GM19324 (cell line): ENCODE measurements at regions not wholly inside any gene's neighbourhood (a gene's known extent, or its start where the extent isn't known, plus 50 kb on each side); places are given as distances from the start of the nearest gene placed in this dataset.
A peak's percentile ranks its signal among the peaks of the same experiment; 100 is the strongest.
"Not testable (repeated sequence)": the region's sequence is repeated elsewhere in the genome, so short reads cannot be mapped to it uniquely, and the experiment has no call there.

Experiments
- ATAC-seq: cut with Tn5 transposase; IDR thresholded peaks from one replicate; pipeline ENCODE4 v1.9.1; 2021; ENCODE audit warnings: mild to moderate bottlenecking, moderate library complexity; ENCODE audit not compliant: unreplicated experiment, low FRiP score

- no peak for ATAC-seq
These were observed 53.4 kb downstream of the RGS2 start for GRCh38 chr1:192862271-192862670.

GRCh38 chr1:192866241-192866868 lies 57.5 kb downstream of the RGS2 start:
- ATAC-seq: no peak

- ATAC-seq: no peak
These were observed 58.3 kb downstream of the RGS2 start for GRCh38 chr1:192867180-192867579.

- no peak for ATAC-seq
These were observed 60.6 kb downstream of the RGS2 start for GRCh38 chr1:192869308-192869940.

- no peak for ATAC-seq
These were observed 63.2 kb downstream of the RGS2 start for GRCh38 chr1:192872010-192872409.

- no peak for ATAC-seq
These were observed 65.0 kb downstream of the RGS2 start for GRCh38 chr1:192873836-192874235.

- no peak for ATAC-seq
These were observed 67.8 kb downstream of the RGS2 start for GRCh38 chr1:192876633-192877032.

GRCh38 chr1:192877283-192877886 lies 68.5 kb downstream of the RGS2 start:
- ATAC-seq: peak; percentile 65

- no peak for ATAC-seq
These were observed 69.4 kb downstream of the RGS2 start for GRCh38 chr1:192878249-192878648.

- no peak for ATAC-seq
These were observed 70.6 kb downstream of the RGS2 start for GRCh38 chr1:192879406-192879805.

- ATAC-seq: no peak
These were observed 71.4 kb downstream of the RGS2 start for GRCh38 chr1:192880231-192880630.

- no peak for ATAC-seq
These were observed 75.4 kb downstream of the RGS2 start for GRCh38 chr1:192884241-192884640.

- ATAC-seq: not testable (repeated sequence)
These were observed 76.5 kb downstream of the RGS2 start for GRCh38 chr1:192885387-192885786.

- ATAC-seq: no peak
These were observed 78.6 kb downstream of the RGS2 start for GRCh38 chr1:192887426-192887825.

- no peak for ATAC-seq
These were observed 79.7 kb downstream of the RGS2 start for GRCh38 chr1:192888574-192888973.

GRCh38 chr1:192889082-192889481 lies 80.2 kb downstream of the RGS2 start:
- no peak for ATAC-seq

- ATAC-seq: no peak
These were observed 81.3 kb downstream of the RGS2 start for GRCh38 chr1:192890134-192890533.

- no peak for ATAC-seq
These were observed 84.1 kb downstream of the RGS2 start for GRCh38 chr1:192892934-192893333.

- ATAC-seq: not testable (repeated sequence)
These were observed 86.6 kb downstream of the RGS2 start for GRCh38 chr1:192895487-192895886.

GRCh38 chr1:192896376-192896775 lies 87.5 kb downstream of the RGS2 start:
- ATAC-seq: no peak

GRCh38 chr1:192901500-192901899 lies 92.7 kb downstream of the RGS2 start:
- ATAC-seq: no peak

- no peak for ATAC-seq
These were observed 94.3 kb downstream of the RGS2 start for GRCh38 chr1:192903142-192903541.
